ENCODE measurements at regions not wholly inside any gene's neighbourhood (a gene's known extent, or its start where the extent isn't known, plus 50 kb on each side); places are given as distances from the start of the nearest gene placed in this dataset.
"Not testable (repeated sequence)": the region's sequence is repeated elsewhere in the genome, so short reads cannot be mapped to it uniquely, and the experiment has no call there.

GRCh38 chr20:51128198-51128597 lies 105.3 kb upstream of the KCNG1 start:
- no peak overlapping the region for H3K27ac Mint-ChIP-seq
- no peak overlapping the region for H3K4me3 Mint-ChIP-seq
- H3K9me3 Mint-ChIP-seq, result no peaks in the 10 kb centered on the region
- no peak for DNase-seq (ENCODE audit: low spot score in 2 of 2, unreplicated experiment in 2 of 2)
- no peaks in the 10 kb centered on the region for H3K36me3 Mint-ChIP-seq
- no peak for TF ChIP-seq CTCF (IDR thresholded peaks at IDR 0.05; ENCODE audit: unreplicated experiment)
- H3K4me1 Mint-ChIP-seq, result peaks cover 37% of the 10 kb centered on the region
- H3K27me3 Mint-ChIP-seq (ENCODE audit: low read depth), result no peaks in the 10 kb centered on the region

- Mint-ChIP-seq H3K27me3 (ENCODE audit: low read depth) (no peaks in the 10 kb centered on the region), H3K36me3 (no peaks in the 10 kb centered on the region), H3K4me1 (peaks cover 42% of the 10 kb centered on the region), H3K9me3 (no peaks in the 10 kb centered on the region), H3K4me3 (no peak overlapping the region), H3K27ac (no peak overlapping the region)
- no peak for DNase-seq (ENCODE audit: low spot score in 2 of 2, unreplicated experiment in 2 of 2)
- no peak for TF ChIP-seq CTCF (IDR thresholded peaks at IDR 0.05; ENCODE audit: unreplicated experiment)
Measured at GRCh38 chr20:51127713-51128112, 104.8 kb upstream of the KCNG1 start.

- Mint-ChIP-seq H3K9me3 (no peaks in the 10 kb centered on the region), H3K4me1 (peaks cover 55% of the 10 kb centered on the region)
Measured at GRCh38 chr20:51126337-51126736, 103.4 kb upstream of the KCNG1 start.

GRCh38 chr20:51125780-51126179 lies 102.9 kb upstream of the KCNG1 start:
- DNase-seq (ENCODE audit: low spot score in 2 of 2, unreplicated experiment in 2 of 2), result no peak
- Mint-ChIP-seq H3K4me3 (no peak overlapping the region), H3K27me3 (ENCODE audit: low read depth) (no peaks in the 10 kb centered on the region), H3K36me3 (no peaks in the 10 kb centered on the region), H3K4me1 (peaks cover 61% of the 10 kb centered on the region), H3K27ac (peak overlapping the region; percentile 90), H3K9me3 (no peaks in the 10 kb centered on the region)
- no peak for TF ChIP-seq CTCF (IDR thresholded peaks at IDR 0.05; ENCODE audit: unreplicated experiment)

More at GRCh38 chr20:51126337-51126736, 103.4 kb upstream of the KCNG1 start:
- no peaks in the 10 kb centered on the region for H3K27me3 Mint-ChIP-seq (ENCODE audit: low read depth)
- TF ChIP-seq CTCF (IDR thresholded peaks at IDR 0.05; ENCODE audit: unreplicated experiment), result no peak
- no peak overlapping the region for H3K4me3 Mint-ChIP-seq
- DNase-seq (ENCODE audit: low spot score in 2 of 2, unreplicated experiment in 2 of 2), result no peak
- peak overlapping the region; percentile 90 for H3K27ac Mint-ChIP-seq
- no peaks in the 10 kb centered on the region for H3K36me3 Mint-ChIP-seq

- H3K27ac Mint-ChIP-seq, result peak overlapping the region; percentile 84
- TF ChIP-seq CTCF (IDR thresholded peaks at IDR 0.05; ENCODE audit: unreplicated experiment), result no peak
- no peaks in the 10 kb centered on the region for H3K9me3 Mint-ChIP-seq
- no peak for DNase-seq (ENCODE audit: low spot score in 2 of 2, unreplicated experiment in 2 of 2)
- no peaks in the 10 kb centered on the region for H3K36me3 Mint-ChIP-seq
- H3K4me1 Mint-ChIP-seq, result peaks cover 63% of the 10 kb centered on the region
- no peak overlapping the region for H3K4me3 Mint-ChIP-seq
- no peaks in the 10 kb centered on the region for H3K27me3 Mint-ChIP-seq (ENCODE audit: low read depth)
Measured at GRCh38 chr20:51125105-51125504, 102.2 kb upstream of the KCNG1 start.

- H3K4me3 Mint-ChIP-seq; H3K9me3 Mint-ChIP-seq; H3K27ac Mint-ChIP-seq; H3K27me3 Mint-ChIP-seq (ENCODE audit: low read depth); DNase-seq (ENCODE audit: low spot score in 2 of 2, unreplicated experiment in 2 of 2); H3K36me3 Mint-ChIP-seq: not testable (repeated sequence)
- peaks cover 63% of the 10 kb centered on the region for H3K4me1 Mint-ChIP-seq
Measured at GRCh38 chr20:51123887-51124286, 101.0 kb upstream of the KCNG1 start.

Data from mesothelial cell of epicardium (in vitro differentiated cells).